ENCODE measurements at regions not wholly inside any gene's neighbourhood (a gene's known extent, or its start where the extent isn't known, plus 50 kb on each side); places are given as distances from the start of the nearest gene placed in this dataset.

DNA sequence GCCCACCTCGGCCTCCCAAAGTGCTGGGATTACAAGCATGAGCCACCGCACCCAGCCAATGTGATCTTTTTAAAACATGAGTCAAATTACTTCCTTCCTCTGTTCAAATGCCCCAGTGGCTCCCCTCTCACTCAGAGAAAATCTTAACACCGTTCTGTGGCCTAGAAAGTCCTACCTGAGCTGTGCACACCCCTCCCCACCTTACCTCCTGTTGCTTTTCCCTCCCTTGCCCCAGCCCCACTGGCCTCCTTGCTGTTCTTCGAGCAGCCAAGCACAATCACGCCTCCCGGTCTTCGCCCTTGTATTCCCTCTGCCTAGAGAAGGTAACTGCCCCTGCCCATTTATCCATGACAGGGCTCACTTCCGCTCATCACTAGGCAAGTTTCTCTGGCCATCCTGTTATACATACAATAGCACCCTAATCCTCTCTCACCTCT, 62.6 kb upstream of the RPL11 start:
- Histone ChIP-seq H3K27ac (no peak overlapping the region), H3K36me3 (replicated peaks in 1 of 2) (no peaks in the 10 kb centered on the region), H3K9me3 (replicated peaks in 1 of 3) (no peaks in the 10 kb centered on the region), H3K4me3 (no peak overlapping the region), H3K27me3 (no peaks in the 10 kb centered on the region), H3K4me1 (replicated peaks in 1 of 2) (no peaks in the 10 kb centered on the region)
- no peak for DNase-seq
- 63 to 69% (median 68%) methylated on average over 8 of the region's 8 CpGs for WGBS, 4 donors
- TF ChIP-seq, protein P1, sequence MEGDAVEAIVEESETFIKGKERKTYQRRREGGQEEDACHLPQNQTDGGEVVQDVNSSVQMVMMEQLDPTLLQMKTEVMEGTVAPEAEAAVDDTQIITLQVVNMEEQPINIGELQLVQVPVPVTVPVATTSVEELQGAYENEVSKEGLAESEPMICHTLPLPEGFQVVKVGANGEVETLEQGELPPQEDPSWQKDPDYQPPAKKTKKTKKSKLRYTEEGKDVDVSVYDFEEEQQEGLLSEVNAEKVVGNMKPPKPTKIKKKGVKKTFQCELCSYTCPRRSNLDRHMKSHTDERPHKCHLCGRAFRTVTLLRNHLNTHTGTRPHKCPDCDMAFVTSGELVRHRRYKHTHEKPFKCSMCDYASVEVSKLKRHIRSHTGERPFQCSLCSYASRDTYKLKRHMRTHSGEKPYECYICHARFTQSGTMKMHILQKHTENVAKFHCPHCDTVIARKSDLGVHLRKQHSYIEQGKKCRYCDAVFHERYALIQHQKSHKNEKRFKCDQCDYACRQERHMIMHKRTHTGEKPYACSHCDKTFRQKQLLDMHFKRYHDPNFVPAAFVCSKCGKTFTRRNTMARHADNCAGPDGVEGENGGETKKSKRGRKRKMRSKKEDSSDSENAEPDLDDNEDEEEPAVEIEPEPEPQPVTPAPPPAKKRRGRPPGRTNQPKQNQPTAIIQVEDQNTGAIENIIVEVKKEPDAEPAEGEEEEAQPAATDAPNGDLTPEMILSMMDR (IDR thresholded peaks at IDR 0.05): no peak
- TF ChIP-seq POLR2A (IDR thresholded peaks at IDR 0.05): no peak
- intact Hi-C loops (cut with DNase I): no loop called here

DNA sequence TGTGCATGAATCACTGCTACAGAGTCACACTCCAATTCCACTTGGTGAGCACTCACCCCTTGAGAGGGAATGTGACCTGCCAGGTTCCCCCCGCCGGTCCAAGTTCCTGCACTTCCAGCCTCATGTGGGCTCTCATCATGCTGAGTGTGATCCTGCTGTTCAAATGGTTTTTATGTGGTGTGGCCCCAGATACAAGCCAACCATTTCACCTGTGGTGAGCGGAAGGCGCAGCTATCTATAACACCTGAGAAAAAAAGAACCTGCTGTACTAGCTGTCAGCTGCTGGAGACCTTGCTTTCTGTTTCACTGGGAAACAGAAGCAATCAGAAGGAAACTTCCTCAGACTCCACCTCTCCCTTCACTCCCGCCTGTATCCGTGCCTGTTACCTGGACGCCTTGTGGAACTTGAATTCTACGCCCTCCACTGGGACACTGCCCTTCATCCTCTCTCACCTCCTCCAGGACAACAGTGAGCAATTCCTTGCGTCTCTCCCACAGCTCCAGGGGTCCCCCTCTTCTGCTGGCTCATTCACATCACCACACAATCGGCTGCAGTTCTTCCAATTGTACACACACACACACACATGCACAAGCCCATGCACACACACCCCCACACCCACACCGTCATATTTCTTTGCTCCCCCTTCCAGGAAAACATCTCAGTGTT, 64.4 kb upstream of the RPL11 start:
- WGBS, 4 donors: 64 to 80% (median 78%) methylated on average over 10 to 11 of the region's 11 CpGs
- Histone ChIP-seq H3K27ac (no peak overlapping the region), H3K9me3 (replicated peaks in 1 of 3) (no peaks in the 10 kb centered on the region), H3K27me3 (no peaks in the 10 kb centered on the region), H3K4me3 (no peak overlapping the region), H3K4me1 (replicated peaks in 1 of 2) (no peaks in the 10 kb centered on the region), H3K36me3 (replicated peaks in 1 of 2) (no peaks in the 10 kb centered on the region)
- no peak for TF ChIP-seq POLR2A (IDR thresholded peaks at IDR 0.05)
- TF ChIP-seq, protein P1 (IDR thresholded peaks at IDR 0.05): no peak
- intact Hi-C loops (cut with DNase I): no loop called here
- no peak for DNase-seq

DNA sequence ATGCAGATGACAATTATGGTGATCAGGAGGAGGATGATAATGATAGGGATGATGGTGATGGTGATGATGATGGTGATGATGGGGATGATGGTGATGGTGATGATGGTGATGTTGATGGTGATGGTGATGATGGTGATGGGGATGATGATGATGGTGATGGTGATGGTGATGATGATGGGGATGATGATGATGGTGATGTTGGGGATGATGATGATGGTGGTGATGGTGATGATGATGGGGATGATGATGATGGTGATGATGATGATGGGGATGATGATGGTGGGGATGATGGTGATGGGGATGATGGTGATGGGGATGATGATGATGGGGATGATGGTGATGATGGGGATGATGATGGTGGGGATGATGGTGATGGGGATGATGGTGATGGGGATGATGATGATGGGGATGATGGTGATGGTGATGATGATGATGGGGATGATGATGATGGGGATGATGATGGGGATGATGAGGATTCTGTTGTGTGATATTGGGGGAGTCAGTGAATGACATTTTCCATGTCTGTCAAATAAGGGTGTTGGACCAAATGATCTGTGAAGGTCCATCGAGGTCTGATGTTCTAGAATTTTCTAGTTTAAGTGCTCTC, 65.6 kb upstream of the RPL11 start:
- intact Hi-C loops (cut with DNase I): no loop called here
- no peak for DNase-seq
- Histone ChIP-seq H3K4me3 (no peak overlapping the region), H3K9me3 (replicated peaks in 1 of 3) (no peaks in the 10 kb centered on the region), H3K27ac (no peak overlapping the region), H3K4me1 (replicated peaks in 1 of 2) (no peaks in the 10 kb centered on the region), H3K27me3 (no peaks in the 10 kb centered on the region), H3K36me3 (replicated peaks in 1 of 2) (no peaks in the 10 kb centered on the region)
- WGBS, 4 donors: 70 to 88% (median 79%) methylated on average over 1 of the region's 1 CpG
- TF ChIP-seq, protein P1 (IDR thresholded peaks at IDR 0.05): no peak
- no peak for TF ChIP-seq POLR2A (IDR thresholded peaks at IDR 0.05)

DNA sequence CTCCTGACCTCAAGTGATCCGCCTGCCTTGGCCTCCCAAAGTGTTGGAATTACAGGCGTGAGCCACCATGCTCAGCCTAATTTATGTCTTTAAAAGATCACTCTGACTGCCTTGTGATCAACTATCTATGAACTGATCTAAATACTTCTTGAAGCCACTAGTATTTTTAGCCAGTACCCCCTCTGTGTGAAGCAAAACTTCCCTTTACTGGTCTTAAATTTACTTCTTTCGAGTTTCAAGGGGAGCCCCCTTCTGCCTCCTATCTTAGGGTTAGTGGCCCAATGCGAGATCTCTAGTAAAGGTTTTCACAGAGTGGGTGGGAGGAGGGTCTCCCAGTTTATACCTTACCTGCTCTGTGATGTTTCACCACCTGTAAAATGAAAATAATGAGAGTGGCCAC, 66.1 kb upstream of the RPL11 start:
- H3K27ac ChIP-seq: no peak overlapping the region
- DNase-seq: no peak
- no peaks in the 10 kb centered on the region for H3K9me3 ChIP-seq (replicated peaks in 1 of 3)
- TF ChIP-seq POLR2A (IDR thresholded peaks at IDR 0.05): no peak
- TF ChIP-seq, protein P1 (IDR thresholded peaks at IDR 0.05): no peak
- no peaks in the 10 kb centered on the region for H3K36me3 ChIP-seq (replicated peaks in 1 of 2)
- 72 to 85% (median 78%) methylated on average over 4 of the region's 4 CpGs for WGBS, 4 donors
- intact Hi-C loops (cut with DNase I): no loop called here
- H3K27me3 ChIP-seq: no peaks in the 10 kb centered on the region
- H3K4me1 ChIP-seq (replicated peaks in 1 of 2): no peaks in the 10 kb centered on the region
- no peak overlapping the region for H3K4me3 ChIP-seq

All from adrenal gland (tissue), 9 donors.